ENCODE measurements at regions not wholly inside any gene's neighbourhood (a gene's known extent, or its start where the extent isn't known, plus 50 kb on each side); places are given as distances from the start of the nearest gene placed in this dataset.
A peak's percentile ranks its signal among the peaks of the same experiment; 100 is the strongest.

DNA sequence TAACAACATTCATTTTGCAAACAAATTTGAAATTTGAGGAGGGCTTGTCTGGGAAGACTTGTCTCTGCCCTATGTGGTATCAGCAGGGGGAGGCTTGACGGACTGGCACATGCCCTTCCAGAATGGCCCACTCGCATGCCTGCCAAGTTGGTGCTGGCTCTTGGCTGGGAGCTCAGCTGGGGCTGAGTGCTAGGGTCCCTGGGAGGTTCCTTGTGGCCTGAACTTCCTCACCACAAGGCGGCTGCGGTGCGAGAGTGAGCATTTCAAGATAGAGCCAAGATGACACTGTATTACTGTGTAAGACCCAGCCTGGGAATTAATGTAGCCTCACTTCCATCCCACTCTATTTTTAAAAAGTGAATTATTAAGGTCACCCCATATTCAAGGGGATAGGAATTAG lies 271.6 kb upstream of the PLEKHG7 start (continued):
- TF ChIP-seq, protein P1, sequence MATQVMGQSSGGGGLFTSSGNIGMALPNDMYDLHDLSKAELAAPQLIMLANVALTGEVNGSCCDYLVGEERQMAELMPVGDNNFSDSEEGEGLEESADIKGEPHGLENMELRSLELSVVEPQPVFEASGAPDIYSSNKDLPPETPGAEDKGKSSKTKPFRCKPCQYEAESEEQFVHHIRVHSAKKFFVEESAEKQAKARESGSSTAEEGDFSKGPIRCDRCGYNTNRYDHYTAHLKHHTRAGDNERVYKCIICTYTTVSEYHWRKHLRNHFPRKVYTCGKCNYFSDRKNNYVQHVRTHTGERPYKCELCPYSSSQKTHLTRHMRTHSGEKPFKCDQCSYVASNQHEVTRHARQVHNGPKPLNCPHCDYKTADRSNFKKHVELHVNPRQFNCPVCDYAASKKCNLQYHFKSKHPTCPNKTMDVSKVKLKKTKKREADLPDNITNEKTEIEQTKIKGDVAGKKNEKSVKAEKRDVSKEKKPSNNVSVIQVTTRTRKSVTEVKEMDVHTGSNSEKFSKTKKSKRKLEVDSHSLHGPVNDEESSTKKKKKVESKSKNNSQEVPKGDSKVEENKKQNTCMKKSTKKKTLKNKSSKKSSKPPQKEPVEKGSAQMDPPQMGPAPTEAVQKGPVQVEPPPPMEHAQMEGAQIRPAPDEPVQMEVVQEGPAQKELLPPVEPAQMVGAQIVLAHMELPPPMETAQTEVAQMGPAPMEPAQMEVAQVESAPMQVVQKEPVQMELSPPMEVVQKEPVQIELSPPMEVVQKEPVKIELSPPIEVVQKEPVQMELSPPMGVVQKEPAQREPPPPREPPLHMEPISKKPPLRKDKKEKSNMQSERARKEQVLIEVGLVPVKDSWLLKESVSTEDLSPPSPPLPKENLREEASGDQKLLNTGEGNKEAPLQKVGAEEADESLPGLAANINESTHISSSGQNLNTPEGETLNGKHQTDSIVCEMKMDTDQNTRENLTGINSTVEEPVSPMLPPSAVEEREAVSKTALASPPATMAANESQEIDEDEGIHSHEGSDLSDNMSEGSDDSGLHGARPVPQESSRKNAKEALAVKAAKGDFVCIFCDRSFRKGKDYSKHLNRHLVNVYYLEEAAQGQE (IDR thresholded peaks at IDR 0.05; ENCODE audit: low read depth, low read length): no peak
- no peak for TF ChIP-seq ZNF384 (IDR thresholded peaks at IDR 0.05; ENCODE audit: borderline replicate concordance, low read depth, low read length)
- TF ChIP-seq, protein P2, sequence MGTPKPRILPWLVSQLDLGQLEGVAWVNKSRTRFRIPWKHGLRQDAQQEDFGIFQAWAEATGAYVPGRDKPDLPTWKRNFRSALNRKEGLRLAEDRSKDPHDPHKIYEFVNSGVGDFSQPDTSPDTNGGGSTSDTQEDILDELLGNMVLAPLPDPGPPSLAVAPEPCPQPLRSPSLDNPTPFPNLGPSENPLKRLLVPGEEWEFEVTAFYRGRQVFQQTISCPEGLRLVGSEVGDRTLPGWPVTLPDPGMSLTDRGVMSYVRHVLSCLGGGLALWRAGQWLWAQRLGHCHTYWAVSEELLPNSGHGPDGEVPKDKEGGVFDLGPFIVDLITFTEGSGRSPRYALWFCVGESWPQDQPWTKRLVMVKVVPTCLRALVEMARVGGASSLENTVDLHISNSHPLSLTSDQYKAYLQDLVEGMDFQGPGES (IDR thresholded peaks at IDR 0.05): no peak
- TF ChIP-seq YY1 (IDR thresholded peaks at IDR 0.05; ENCODE audit: low read depth, low read length): peak; percentile 51; the same call in 1 of the 2 replicates

DNA sequence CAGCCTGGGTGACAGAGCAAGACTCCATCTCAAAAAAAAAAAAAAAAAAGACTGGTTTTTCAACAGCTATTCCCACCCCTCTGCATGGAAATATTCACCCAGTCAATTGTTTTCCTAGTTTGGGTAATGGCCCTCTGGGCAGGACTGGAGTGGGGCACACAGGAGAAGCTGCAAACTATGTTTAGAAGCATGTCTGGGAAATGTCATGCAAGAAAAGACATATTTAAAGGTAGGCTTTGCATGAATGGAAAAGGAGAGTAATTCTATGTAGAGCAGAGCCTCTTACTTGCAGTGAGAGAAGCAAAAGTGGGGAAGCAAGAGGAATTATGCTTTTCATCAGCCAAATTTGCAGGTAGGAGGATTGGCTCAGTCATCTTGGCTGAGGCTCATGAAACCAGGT lies 276.5 kb upstream of the PLEKHG7 start:
- Histone ChIP-seq H3K79me2 (ENCODE audit: control insufficient read depth, insufficient read depth, low read length) (no peaks in the 10 kb centered on the region), H4K20me1 (ENCODE audit: control insufficient read depth, insufficient read depth) (no peaks in the 10 kb centered on the region), H3K9ac (ENCODE audit: control insufficient read depth, insufficient read depth, low read length) (no peak overlapping the region), H3K27ac (ENCODE audit: control insufficient read depth, insufficient read depth) (no peak overlapping the region), H3K4me3 (no peak overlapping the region), H3K27me3 (replicated peaks in 1 of 2; ENCODE audit: control insufficient read depth in 2 of 2, insufficient read depth in 2 of 2, low read length in 1 of 2) (no peaks in the 10 kb centered on the region), H3K4me2 (ENCODE audit: control insufficient read depth, insufficient read depth) (no peak overlapping the region), H3K9me3 (replicated peaks; ENCODE audit: control insufficient read depth, insufficient read depth, low read length) (no peaks in the 10 kb centered on the region), H3K4me1 (ENCODE audit: control insufficient read depth, insufficient read depth, low read length) (peaks cover 6% of the 10 kb centered on the region), H3K36me3 (ENCODE audit: control insufficient read depth in 2 of 2, insufficient read depth in 2 of 2, low read length in 1 of 2) (no peaks in the 10 kb centered on the region), H2AFZ (ENCODE audit: control insufficient read depth, low read depth, low read length) (no peak overlapping the region)
- RAD21 ChIA-PET (ENCODE audit: unreplicated experiment): interaction anchor here (0.6 to 1.1 kb wide), 2 partner anchors 18 to 218 kb away, joined by 3 to 5 read pairs; no protein-coding TSS in a partner anchor
- SMC1A ChIA-PET (ENCODE audit: uncharacterized antibody, unreplicated experiment): interaction anchor here (0.9 to 1.9 kb wide), 3 partner anchors 9 to 143 kb away, joined by 3 to 6 read pairs (median 3); no protein-coding TSS in a partner anchor
- in situ Hi-C loops (cut with MboI) (no loop called here), intact Hi-C loops (cut with micrococcal nuclease; ENCODE audit: unreplicated experiment) (no loop called here)
- BruUV-seq (replicated peaks): no TSS peak
- CTCF ChIA-PET: interaction anchor here (0.9 to 1.4 kb wide), 3 partner anchors 9 to 18 kb away, joined by 3 to 6 read pairs (median 4); no protein-coding TSS in a partner anchor
- DNase-seq (ENCODE audit: low read depth, low spot score): no peak
- FAIRE-seq: no peak
- ATAC-seq: no peak
- POLR2A ChIA-PET: interaction anchor here (1.3 kb wide), 1 partner anchor 27 kb away, joined by 3 read pairs; no protein-coding TSS in a partner anchor
- TF ChIP-seq SUPT20H (IDR thresholded peaks at IDR 0.05; ENCODE audit: borderline replicate concordance, control insufficient read depth, low read depth, low read length): no peak
- TF ChIP-seq CBFB (IDR thresholded peaks at IDR 0.05; ENCODE audit: low read depth): no peak
- no peak for TF ChIP-seq BACH1 (IDR thresholded peaks at IDR 0.05; ENCODE audit: borderline replicate concordance)
- TF ChIP-seq, protein P1 (IDR thresholded peaks at IDR 0.05; ENCODE audit: low read depth, low read length): no peak
- TF ChIP-seq, protein P3, sequence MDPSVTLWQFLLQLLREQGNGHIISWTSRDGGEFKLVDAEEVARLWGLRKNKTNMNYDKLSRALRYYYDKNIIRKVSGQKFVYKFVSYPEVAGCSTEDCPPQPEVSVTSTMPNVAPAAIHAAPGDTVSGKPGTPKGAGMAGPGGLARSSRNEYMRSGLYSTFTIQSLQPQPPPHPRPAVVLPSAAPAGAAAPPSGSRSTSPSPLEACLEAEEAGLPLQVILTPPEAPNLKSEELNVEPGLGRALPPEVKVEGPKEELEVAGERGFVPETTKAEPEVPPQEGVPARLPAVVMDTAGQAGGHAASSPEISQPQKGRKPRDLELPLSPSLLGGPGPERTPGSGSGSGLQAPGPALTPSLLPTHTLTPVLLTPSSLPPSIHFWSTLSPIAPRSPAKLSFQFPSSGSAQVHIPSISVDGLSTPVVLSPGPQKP (IDR thresholded peaks at IDR 0.05; ENCODE audit: low read depth, low read length): no peak
- TF ChIP-seq ZNF384 (IDR thresholded peaks at IDR 0.05; ENCODE audit: borderline replicate concordance, low read depth, low read length): no peak
- TF ChIP-seq, protein P4, sequence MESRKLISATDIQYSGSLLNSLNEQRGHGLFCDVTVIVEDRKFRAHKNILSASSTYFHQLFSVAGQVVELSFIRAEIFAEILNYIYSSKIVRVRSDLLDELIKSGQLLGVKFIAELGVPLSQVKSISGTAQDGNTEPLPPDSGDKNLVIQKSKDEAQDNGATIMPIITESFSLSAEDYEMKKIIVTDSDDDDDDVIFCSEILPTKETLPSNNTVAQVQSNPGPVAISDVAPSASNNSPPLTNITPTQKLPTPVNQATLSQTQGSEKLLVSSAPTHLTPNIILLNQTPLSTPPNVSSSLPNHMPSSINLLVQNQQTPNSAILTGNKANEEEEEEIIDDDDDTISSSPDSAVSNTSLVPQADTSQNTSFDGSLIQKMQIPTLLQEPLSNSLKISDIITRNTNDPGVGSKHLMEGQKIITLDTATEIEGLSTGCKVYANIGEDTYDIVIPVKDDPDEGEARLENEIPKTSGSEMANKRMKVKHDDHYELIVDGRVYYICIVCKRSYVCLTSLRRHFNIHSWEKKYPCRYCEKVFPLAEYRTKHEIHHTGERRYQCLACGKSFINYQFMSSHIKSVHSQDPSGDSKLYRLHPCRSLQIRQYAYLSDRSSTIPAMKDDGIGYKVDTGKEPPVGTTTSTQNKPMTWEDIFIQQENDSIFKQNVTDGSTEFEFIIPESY (IDR thresholded peaks at IDR 0.05): no peak
- no peak for TF ChIP-seq STAT1 (conservative IDR thresholded peaks at IDR 0.05)
- TF ChIP-seq YY1 (IDR thresholded peaks at IDR 0.05; ENCODE audit: low read depth, low read length): no peak

Data from GM12878 (cell line).